Effector memory CD8-positive, alpha-beta T cell (primary cell): ENCODE measurements at regions not wholly inside any gene's neighbourhood (a gene's known extent, or its start where the extent isn't known, plus 50 kb on each side); places are given as distances from the start of the nearest gene placed in this dataset.

ENCODE experiments used
- ATAC-seq: fragments of 150-1000 bp; cut with Tn5 transposase; replicated peaks from 2 replicates; pipeline ENCODE4 v1.10.0; 2021; ENCODE audit warnings: mild to moderate bottlenecking, moderate library complexity
- DNase-seq, 3 experiments: peaks; one replicate each; pipeline ENCODE4 v3.0.0; 2021
- H3K27ac Mint-ChIP-seq, 2 donors: one replicate each; pipeline ENCODE4 v1.8.0; 2022; ENCODE audit warnings: mild to moderate bottlenecking in 2 of 2, mixed read lengths in 2 of 2, moderate library complexity in 2 of 2
- H3K27me3 Mint-ChIP-seq, 2 donors: one replicate each; pipeline ENCODE4 v1.8.0; 2022; ENCODE audit warnings: mixed read lengths in 2 of 2
- H3K36me3 Mint-ChIP-seq: one replicate; pipeline ENCODE4 v1.8.0; 2022; ENCODE audit warnings: mild to moderate bottlenecking, moderate library complexity, mixed read lengths; ENCODE audit not compliant: insufficient read depth
- H3K4me1 Mint-ChIP-seq, 2 donors: one replicate each; pipeline ENCODE4 v1.8.0; 2022; ENCODE audit warnings: low read depth in 2 of 2, mixed read lengths in 2 of 2
- H3K4me3 Mint-ChIP-seq, 2 donors: one replicate each; pipeline ENCODE4 v1.8.0; 2022; ENCODE audit warnings: mild to moderate bottlenecking in 2 of 2, mixed read lengths in 2 of 2, moderate library complexity in 2 of 2
- H3K9me3 Mint-ChIP-seq, 2 donors: one replicate each; pipeline ENCODE4 v1.8.0; 2022; ENCODE audit warnings: mixed read lengths in 2 of 2

- no peaks in the 10 kb centered on the region for H3K4me1 Mint-ChIP-seq
- H3K27ac Mint-ChIP-seq = no peak overlapping the region
- no peaks in the 10 kb centered on the region for H3K36me3 Mint-ChIP-seq
- ATAC-seq (no peak), DNase-seq (no peak)
- no peak overlapping the region for H3K4me3 Mint-ChIP-seq
- no peaks in the 10 kb centered on the region for H3K27me3 Mint-ChIP-seq
- H3K9me3 Mint-ChIP-seq = peaks cover 0 to 1% of the 10 kb centered on the region in 2 donors
These were observed 700.5 kb upstream of the ZNF385D start for GRCh38 chr3:22451501-22451900.

GRCh38 chr3:22453906-22454535, 703.0 kb upstream of the ZNF385D start:
- Mint-ChIP-seq H3K9me3 (no peaks in the 10 kb centered on the region), H3K4me3 (no peak overlapping the region), H3K27ac (no peak overlapping the region), H3K4me1 (no peaks in the 10 kb centered on the region), H3K36me3 (no peaks in the 10 kb centered on the region), H3K27me3 (no peaks in the 10 kb centered on the region)
- DNase-seq = no peak
- no peak for ATAC-seq

- Mint-ChIP-seq H3K27me3 (no peaks in the 10 kb centered on the region), H3K36me3 (no peaks in the 10 kb centered on the region)
These were observed 719.0 kb upstream of the ZNF385D start for GRCh38 chr3:22469995-22470394.

GRCh38 chr3:22471557-22471956, 720.5 kb upstream of the ZNF385D start:
- Mint-ChIP-seq H3K27me3 (no peaks in the 10 kb centered on the region), H3K9me3 (peaks cover 4 to 10% of the 10 kb centered on the region in 2 donors), H3K27ac (no peak overlapping the region), H3K36me3 (no peaks in the 10 kb centered on the region), H3K4me3 (no peak overlapping the region), H3K4me1 (no peaks in the 10 kb centered on the region)
- ATAC-seq (no peak), DNase-seq (no peak)

More at GRCh38 chr3:22469995-22470394, 719.0 kb upstream of the ZNF385D start:
- no peak overlapping the region for H3K27ac Mint-ChIP-seq
- H3K4me3 Mint-ChIP-seq = no peak overlapping the region
- no peaks in the 10 kb centered on the region for H3K4me1 Mint-ChIP-seq
- peaks cover 4 to 10% of the 10 kb centered on the region in 2 donors for H3K9me3 Mint-ChIP-seq
- DNase-seq = no peak
- no peak for ATAC-seq

- Mint-ChIP-seq H3K4me3 (no peak overlapping the region), H3K27ac (no peak overlapping the region), H3K27me3 (no peaks in the 10 kb centered on the region), H3K36me3 (no peaks in the 10 kb centered on the region), H3K9me3 (peaks cover 8 to 16% of the 10 kb centered on the region in 2 donors), H3K4me1 (no peaks in the 10 kb centered on the region)
- DNase-seq = no peak
- ATAC-seq = no peak
These were observed 723.9 kb upstream of the ZNF385D start for GRCh38 chr3:22474706-22475445.

- no peak overlapping the region for H3K4me3 Mint-ChIP-seq
- no peak overlapping the region for H3K27ac Mint-ChIP-seq
- H3K4me1 Mint-ChIP-seq = no peaks in the 10 kb centered on the region
- no peaks in the 10 kb centered on the region for H3K27me3 Mint-ChIP-seq
- ATAC-seq (no peak), DNase-seq (no peak)
- H3K36me3 Mint-ChIP-seq = no peaks in the 10 kb centered on the region
- H3K9me3 Mint-ChIP-seq = peaks cover 8 to 24% of the 10 kb centered on the region in 2 donors
These were observed 724.7 kb upstream of the ZNF385D start for GRCh38 chr3:22475665-22476240.

- H3K9me3 Mint-ChIP-seq = peaks cover 4 to 24% of the 10 kb centered on the region in 2 donors
- ATAC-seq (no peak), DNase-seq (no peak)
- no peak overlapping the region for H3K4me3 Mint-ChIP-seq
- no peak overlapping the region for H3K27ac Mint-ChIP-seq
- no peaks in the 10 kb centered on the region for H3K36me3 Mint-ChIP-seq
- H3K27me3 Mint-ChIP-seq = no peaks in the 10 kb centered on the region
- H3K4me1 Mint-ChIP-seq = no peaks in the 10 kb centered on the region
These were observed 726.0 kb upstream of the ZNF385D start for GRCh38 chr3:22476976-22477375.

- ATAC-seq = no peak
These were observed 717.2 kb upstream of the UBE2E2 start for GRCh38 chr3:22485954-22486353.

GRCh38 chr3:22490747-22491146, 712.4 kb upstream of the UBE2E2 start:
- DNase-seq (no peak), ATAC-seq (no peak)
- peaks cover 7 to 16% of the 10 kb centered on the region in 2 donors for H3K9me3 Mint-ChIP-seq
- H3K4me1 Mint-ChIP-seq = no peaks in the 10 kb centered on the region
- no peak overlapping the region for H3K4me3 Mint-ChIP-seq
- H3K27me3 Mint-ChIP-seq = no peaks in the 10 kb centered on the region
- no peak overlapping the region for H3K27ac Mint-ChIP-seq
- no peaks in the 10 kb centered on the region for H3K36me3 Mint-ChIP-seq

More at GRCh38 chr3:22485954-22486353, 717.2 kb upstream of the UBE2E2 start:
- H3K27ac Mint-ChIP-seq = no peak overlapping the region
- H3K4me1 Mint-ChIP-seq = no peaks in the 10 kb centered on the region
- no peaks in the 10 kb centered on the region for H3K27me3 Mint-ChIP-seq
- H3K4me3 Mint-ChIP-seq = no peak overlapping the region
- H3K36me3 Mint-ChIP-seq = no peaks in the 10 kb centered on the region
- peaks cover 8 to 10% of the 10 kb centered on the region in 2 donors for H3K9me3 Mint-ChIP-seq
- no peak for DNase-seq

GRCh38 chr3:22491344-22491743, 711.8 kb upstream of the UBE2E2 start:
- ATAC-seq = no peak
- Mint-ChIP-seq H3K4me1 (no peaks in the 10 kb centered on the region), H3K27me3 (no peaks in the 10 kb centered on the region), H3K36me3 (no peaks in the 10 kb centered on the region), H3K9me3 (peaks cover 7 to 18% of the 10 kb centered on the region in 2 donors), H3K27ac (no peak overlapping the region), H3K4me3 (no peak overlapping the region)
- no peak for DNase-seq

GRCh38 chr3:22492342-22492741, 710.8 kb upstream of the UBE2E2 start:
- Mint-ChIP-seq H3K36me3 (no peaks in the 10 kb centered on the region), H3K9me3 (peaks cover 12 to 24% of the 10 kb centered on the region in 2 donors), H3K27ac (no peak overlapping the region), H3K4me1 (no peaks in the 10 kb centered on the region), H3K4me3 (no peak overlapping the region), H3K27me3 (no peaks in the 10 kb centered on the region)
- no peak for DNase-seq
- ATAC-seq = no peak

- no peaks in the 10 kb centered on the region for H3K4me1 Mint-ChIP-seq
- H3K9me3 Mint-ChIP-seq = peaks cover 6 to 28% of the 10 kb centered on the region in 2 donors
- ATAC-seq (no peak), DNase-seq (no peak)
- no peaks in the 10 kb centered on the region for H3K36me3 Mint-ChIP-seq
- H3K4me3 Mint-ChIP-seq = no peak overlapping the region
- H3K27me3 Mint-ChIP-seq = no peaks in the 10 kb centered on the region
- H3K27ac Mint-ChIP-seq = no peak overlapping the region
These were observed 707.9 kb upstream of the UBE2E2 start for GRCh38 chr3:22495241-22495640.

- no peaks in the 10 kb centered on the region for H3K4me1 Mint-ChIP-seq
- H3K27ac Mint-ChIP-seq = no peak overlapping the region
- DNase-seq (no peak), ATAC-seq (no peak)
- no peaks in the 10 kb centered on the region for H3K27me3 Mint-ChIP-seq
- no peak overlapping the region for H3K4me3 Mint-ChIP-seq
- no peaks in the 10 kb centered on the region for H3K36me3 Mint-ChIP-seq
- peaks cover 6 to 26% of the 10 kb centered on the region in 2 donors for H3K9me3 Mint-ChIP-seq
These were observed 707.3 kb upstream of the UBE2E2 start for GRCh38 chr3:22495791-22496190.

GRCh38 chr3:22496641-22497040, 706.5 kb upstream of the UBE2E2 start:
- H3K27me3 Mint-ChIP-seq = no peaks in the 10 kb centered on the region
- no peak for DNase-seq
- no peaks in the 10 kb centered on the region for H3K36me3 Mint-ChIP-seq
- no peaks in the 10 kb centered on the region for H3K4me1 Mint-ChIP-seq
- peaks cover 6 to 19% of the 10 kb centered on the region in 2 donors for H3K9me3 Mint-ChIP-seq
- no peak overlapping the region for H3K4me3 Mint-ChIP-seq
- ATAC-seq = no peak
- H3K27ac Mint-ChIP-seq = no peak overlapping the region
